ENCODE measurements at regions not wholly inside any gene's neighbourhood (a gene's known extent, or its start where the extent isn't known, plus 50 kb on each side); places are given as distances from the start of the nearest gene placed in this dataset.

- no peak for DNase-seq
Observed at GRCh38 chr10:118246332-118247295, 95.5 kb downstream of the FAM204A start.

GRCh38 chr10:118243907-118244306 lies 98.2 kb downstream of the FAM204A start:
- no peak for DNase-seq

GRCh38 chr10:118241229-118242137 lies 100.6 kb downstream of the FAM204A start:
- peak; percentile 73 for DNase-seq

- no peak for DNase-seq
Observed at GRCh38 chr10:118239236-118239630, 102.9 kb downstream of the FAM204A start.

- no peak for DNase-seq
Observed at GRCh38 chr10:118238573-118239235, 103.4 kb downstream of the FAM204A start.

- DNase-seq, result no peak
Observed at GRCh38 chr10:118237930-118238329, 104.2 kb downstream of the FAM204A start.

- DNase-seq, result no peak
Observed at GRCh38 chr10:118234683-118235082, 107.4 kb downstream of the FAM204A start.

GRCh38 chr10:118220346-118220850 lies 121.7 kb downstream of the FAM204A start:
- no peak for DNase-seq

- no peak for DNase-seq
Observed at GRCh38 chr10:118218562-118218961, 123.6 kb downstream of the FAM204A start.

- no peak for DNase-seq
Observed at GRCh38 chr10:118216571-118217170, 125.5 kb downstream of the FAM204A start.

GRCh38 chr10:118216020-118216419 lies 126.1 kb downstream of the FAM204A start:
- no peak for DNase-seq

- no peak for DNase-seq
Observed at GRCh38 chr10:118214776-118215175, 127.3 kb downstream of the FAM204A start.

GRCh38 chr10:118213436-118213835 lies 128.7 kb downstream of the FAM204A start:
- DNase-seq, result no peak

GRCh38 chr10:118210276-118210675 lies 131.8 kb downstream of the FAM204A start:
- no peak for DNase-seq

GRCh38 chr10:118209215-118209614 lies 132.9 kb downstream of the FAM204A start:
- no peak for DNase-seq

GRCh38 chr10:118207470-118208007 lies 134.6 kb downstream of the FAM204A start:
- no peak for DNase-seq

- no peak for DNase-seq
Observed at GRCh38 chr10:118204292-118204943, 137.7 kb downstream of the FAM204A start.

GRCh38 chr10:118203461-118203860 lies 138.7 kb downstream of the FAM204A start:
- DNase-seq, result no peak

GRCh38 chr10:118195729-118196128 lies 146.4 kb downstream of the FAM204A start:
- no peak for DNase-seq

- DNase-seq, result no peak
Observed at GRCh38 chr10:118193642-118194041, 146.9 kb upstream of the RAB11FIP2 start.

- DNase-seq, result no peak
Observed at GRCh38 chr10:118181021-118181420, 134.3 kb upstream of the RAB11FIP2 start.

Measured in stimulated activated CD4-positive, alpha-beta T cell treated with anti-CD3 and anti-CD28 coated beads, Interleukin-4, amount 100 ng/mL, for 24 hours (primary cell).